ENCODE measurements at regions not wholly inside any gene's neighbourhood (a gene's known extent, or its start where the extent isn't known, plus 50 kb on each side); places are given as distances from the start of the nearest gene placed in this dataset.

- Histone ChIP-seq H3K27me3 (ENCODE audit: control insufficient read depth in 2 of 2, insufficient read depth in 1 of 2, low read length in 1 of 2) (peaks cover 0 to 3% of the 10 kb centered on the region in 2 donors), H3K9me3 (ENCODE audit: control insufficient read depth in 2 of 2, insufficient read depth in 1 of 2, low read length in 1 of 2) (no peaks in the 10 kb centered on the region), H3K36me3 (ENCODE audit: control insufficient read depth in 2 of 2, insufficient read depth in 2 of 2, low read length in 1 of 2) (no peaks in the 10 kb centered on the region), H3K27ac (ENCODE audit: low read depth in 1 of 2, low read length in 1 of 2) (no peak overlapping the region), H3K4me3 (ENCODE audit: low read length in 2 of 2) (no peak overlapping the region), H3K4me1 (ENCODE audit: control insufficient read depth in 2 of 2, insufficient read depth in 2 of 2, low read length in 2 of 2) (no peaks in the 10 kb centered on the region)
- WGBS, result 95% methylated on average over 6 of the region's 6 CpGs
- no peak for DNase-seq (ENCODE audit: low read depth in 6 of 9, low spot score in 9 of 9)
Measured at GRCh38 chr2:104904889-104905288, 51.0 kb downstream of the POU3F3 start.

- Histone ChIP-seq H3K9me3 (ENCODE audit: control insufficient read depth in 2 of 2, insufficient read depth in 1 of 2, low read length in 1 of 2) (no peaks in the 10 kb centered on the region), H3K27ac (ENCODE audit: low read depth in 1 of 2, low read length in 1 of 2) (no peak overlapping the region), H3K27me3 (ENCODE audit: control insufficient read depth in 2 of 2, insufficient read depth in 1 of 2, low read length in 1 of 2) (peaks cover 0 to 3% of the 10 kb centered on the region in 2 donors), H3K4me1 (ENCODE audit: control insufficient read depth in 2 of 2, insufficient read depth in 2 of 2, low read length in 2 of 2) (no peaks in the 10 kb centered on the region), H3K4me3 (ENCODE audit: low read length in 2 of 2) (no peak overlapping the region), H3K36me3 (ENCODE audit: control insufficient read depth in 2 of 2, insufficient read depth in 2 of 2, low read length in 1 of 2) (no peaks in the 10 kb centered on the region)
- no peak for DNase-seq (ENCODE audit: low read depth in 6 of 9, low spot score in 9 of 9)
- 96% methylated on average over 5 of the region's 5 CpGs for WGBS
Measured at GRCh38 chr2:104909317-104909716, 55.4 kb downstream of the POU3F3 start.

GRCh38 chr2:104914509-104914908 lies 60.6 kb downstream of the POU3F3 start:
- no peaks in the 10 kb centered on the region for H3K27me3 ChIP-seq (ENCODE audit: control insufficient read depth in 2 of 2, insufficient read depth in 1 of 2, low read length in 1 of 2)
- 73% methylated on average over 6 of the region's 6 CpGs for WGBS
- H3K4me1 ChIP-seq (ENCODE audit: control insufficient read depth in 2 of 2, insufficient read depth in 2 of 2, low read length in 2 of 2), result no peaks in the 10 kb centered on the region
- H3K4me3 ChIP-seq (ENCODE audit: low read length in 2 of 2), result no peak overlapping the region
- DNase-seq (ENCODE audit: low read depth in 6 of 9, low spot score in 9 of 9), result no peak
- H3K36me3 ChIP-seq (ENCODE audit: control insufficient read depth in 2 of 2, insufficient read depth in 2 of 2, low read length in 1 of 2), result no peaks in the 10 kb centered on the region
- no peak overlapping the region for H3K27ac ChIP-seq (ENCODE audit: low read depth in 1 of 2, low read length in 1 of 2)
- no peaks in the 10 kb centered on the region for H3K9me3 ChIP-seq (ENCODE audit: control insufficient read depth in 2 of 2, insufficient read depth in 1 of 2, low read length in 1 of 2)

- Histone ChIP-seq H3K4me1 (ENCODE audit: control insufficient read depth in 2 of 2, insufficient read depth in 2 of 2, low read length in 2 of 2) (no peaks in the 10 kb centered on the region), H3K36me3 (ENCODE audit: control insufficient read depth in 2 of 2, insufficient read depth in 2 of 2, low read length in 1 of 2) (no peaks in the 10 kb centered on the region), H3K9me3 (ENCODE audit: control insufficient read depth in 2 of 2, insufficient read depth in 1 of 2, low read length in 1 of 2) (no peaks in the 10 kb centered on the region), H3K27me3 (ENCODE audit: control insufficient read depth in 2 of 2, insufficient read depth in 1 of 2, low read length in 1 of 2) (no peaks in the 10 kb centered on the region), H3K27ac (ENCODE audit: low read depth in 1 of 2, low read length in 1 of 2) (no peak overlapping the region), H3K4me3 (ENCODE audit: low read length in 2 of 2) (no peak overlapping the region)
- no peak for DNase-seq (ENCODE audit: low read depth in 6 of 9, low spot score in 9 of 9)
- 78% methylated on average over 7 of the region's 7 CpGs for WGBS
Measured at GRCh38 chr2:104915107-104915793, 61.3 kb downstream of the POU3F3 start.

- H3K27me3 ChIP-seq (ENCODE audit: control insufficient read depth in 2 of 2, insufficient read depth in 1 of 2, low read length in 1 of 2), result no peaks in the 10 kb centered on the region
Measured at GRCh38 chr2:104919127-104919526, 65.2 kb downstream of the POU3F3 start.

GRCh38 chr2:104923665-104924064 lies 69.8 kb downstream of the POU3F3 start:
- H3K4me1 ChIP-seq (ENCODE audit: control insufficient read depth in 2 of 2, insufficient read depth in 2 of 2, low read length in 2 of 2), result no peaks in the 10 kb centered on the region
- DNase-seq (ENCODE audit: low read depth in 6 of 9, low spot score in 9 of 9), result no peak
- 70% methylated on average over 3 of the region's 3 CpGs for WGBS
- no peak overlapping the region for H3K27ac ChIP-seq (ENCODE audit: low read depth in 1 of 2, low read length in 1 of 2)
- H3K36me3 ChIP-seq (ENCODE audit: control insufficient read depth in 2 of 2, insufficient read depth in 2 of 2, low read length in 1 of 2), result no peaks in the 10 kb centered on the region
- no peaks in the 10 kb centered on the region for H3K9me3 ChIP-seq (ENCODE audit: control insufficient read depth in 2 of 2, insufficient read depth in 1 of 2, low read length in 1 of 2)
- no peak overlapping the region for H3K4me3 ChIP-seq (ENCODE audit: low read length in 2 of 2)
- H3K27me3 ChIP-seq (ENCODE audit: control insufficient read depth in 2 of 2, insufficient read depth in 1 of 2, low read length in 1 of 2), result no peaks in the 10 kb centered on the region

More at GRCh38 chr2:104919127-104919526, 65.2 kb downstream of the POU3F3 start:
- Histone ChIP-seq H3K27ac (ENCODE audit: low read depth in 1 of 2, low read length in 1 of 2) (no peak overlapping the region), H3K4me1 (ENCODE audit: control insufficient read depth in 2 of 2, insufficient read depth in 2 of 2, low read length in 2 of 2) (no peaks in the 10 kb centered on the region), H3K4me3 (ENCODE audit: low read length in 2 of 2) (no peak overlapping the region), H3K36me3 (ENCODE audit: control insufficient read depth in 2 of 2, insufficient read depth in 2 of 2, low read length in 1 of 2) (no peaks in the 10 kb centered on the region), H3K9me3 (ENCODE audit: control insufficient read depth in 2 of 2, insufficient read depth in 1 of 2, low read length in 1 of 2) (no peaks in the 10 kb centered on the region)
- DNase-seq (ENCODE audit: low read depth in 6 of 9, low spot score in 9 of 9), result no peak
- WGBS, result 95% methylated on average over 3 of the region's 3 CpGs

- H3K27ac ChIP-seq (ENCODE audit: low read depth in 1 of 2, low read length in 1 of 2), result no peak overlapping the region
- H3K4me1 ChIP-seq (ENCODE audit: control insufficient read depth in 2 of 2, insufficient read depth in 2 of 2, low read length in 2 of 2), result no peaks in the 10 kb centered on the region
- no peak overlapping the region for H3K4me3 ChIP-seq (ENCODE audit: low read length in 2 of 2)
- WGBS, result 94% methylated on average over 4 of the region's 4 CpGs
- no peaks in the 10 kb centered on the region for H3K36me3 ChIP-seq (ENCODE audit: control insufficient read depth in 2 of 2, insufficient read depth in 2 of 2, low read length in 1 of 2)
- no peaks in the 10 kb centered on the region for H3K27me3 ChIP-seq (ENCODE audit: control insufficient read depth in 2 of 2, insufficient read depth in 1 of 2, low read length in 1 of 2)
- no peaks in the 10 kb centered on the region for H3K9me3 ChIP-seq (ENCODE audit: control insufficient read depth in 2 of 2, insufficient read depth in 1 of 2, low read length in 1 of 2)
- no peak for DNase-seq (ENCODE audit: low read depth in 6 of 9, low spot score in 9 of 9)
Measured at GRCh38 chr2:104929663-104930062, 75.7 kb downstream of the POU3F3 start.

- Histone ChIP-seq H3K27me3 (ENCODE audit: control insufficient read depth in 2 of 2, insufficient read depth in 1 of 2, low read length in 1 of 2) (no peaks in the 10 kb centered on the region), H3K27ac (ENCODE audit: low read depth in 1 of 2, low read length in 1 of 2) (no peak overlapping the region), H3K36me3 (ENCODE audit: control insufficient read depth in 2 of 2, insufficient read depth in 2 of 2, low read length in 1 of 2) (no peaks in the 10 kb centered on the region), H3K4me3 (ENCODE audit: low read length in 2 of 2) (no peak overlapping the region), H3K9me3 (ENCODE audit: control insufficient read depth in 2 of 2, insufficient read depth in 1 of 2, low read length in 1 of 2) (no peaks in the 10 kb centered on the region), H3K4me1 (ENCODE audit: control insufficient read depth in 2 of 2, insufficient read depth in 2 of 2, low read length in 2 of 2) (no peaks in the 10 kb centered on the region)
- no peak for DNase-seq (ENCODE audit: low read depth in 6 of 9, low spot score in 9 of 9)
- WGBS, result 96% methylated on average over 3 of the region's 3 CpGs
Measured at GRCh38 chr2:104930732-104931131, 76.8 kb downstream of the POU3F3 start.

GRCh38 chr2:104932243-104932642 lies 78.3 kb downstream of the POU3F3 start:
- Histone ChIP-seq H3K27me3 (ENCODE audit: control insufficient read depth in 2 of 2, insufficient read depth in 1 of 2, low read length in 1 of 2) (no peaks in the 10 kb centered on the region), H3K4me1 (ENCODE audit: control insufficient read depth in 2 of 2, insufficient read depth in 2 of 2, low read length in 2 of 2) (peaks cover 0 to 2% of the 10 kb centered on the region in 2 donors)

More at GRCh38 chr2:104932243-104932642, 78.3 kb downstream of the POU3F3 start:
- Histone ChIP-seq H3K36me3 (ENCODE audit: control insufficient read depth in 2 of 2, insufficient read depth in 2 of 2, low read length in 1 of 2) (no peaks in the 10 kb centered on the region), H3K9me3 (ENCODE audit: control insufficient read depth in 2 of 2, insufficient read depth in 1 of 2, low read length in 1 of 2) (no peaks in the 10 kb centered on the region), H3K4me3 (ENCODE audit: low read length in 2 of 2) (no peak overlapping the region), H3K27ac (ENCODE audit: low read depth in 1 of 2, low read length in 1 of 2) (no peak overlapping the region)
- 97% methylated on average over 4 of the region's 4 CpGs for WGBS
- no peak for DNase-seq (ENCODE audit: low read depth in 6 of 9, low spot score in 9 of 9)
